ENCODE measurements at regions not wholly inside any gene's neighbourhood (a gene's known extent, or its start where the extent isn't known, plus 50 kb on each side); places are given as distances from the start of the nearest gene placed in this dataset.

GRCh38 chr16:86377251-86378022 lies 132.9 kb upstream of the FOXF1 start:
- no peak for TF ChIP-seq EGR1 (IDR thresholded peaks at IDR 0.05; ENCODE audit: low read depth)
- TF ChIP-seq, protein P1, sequence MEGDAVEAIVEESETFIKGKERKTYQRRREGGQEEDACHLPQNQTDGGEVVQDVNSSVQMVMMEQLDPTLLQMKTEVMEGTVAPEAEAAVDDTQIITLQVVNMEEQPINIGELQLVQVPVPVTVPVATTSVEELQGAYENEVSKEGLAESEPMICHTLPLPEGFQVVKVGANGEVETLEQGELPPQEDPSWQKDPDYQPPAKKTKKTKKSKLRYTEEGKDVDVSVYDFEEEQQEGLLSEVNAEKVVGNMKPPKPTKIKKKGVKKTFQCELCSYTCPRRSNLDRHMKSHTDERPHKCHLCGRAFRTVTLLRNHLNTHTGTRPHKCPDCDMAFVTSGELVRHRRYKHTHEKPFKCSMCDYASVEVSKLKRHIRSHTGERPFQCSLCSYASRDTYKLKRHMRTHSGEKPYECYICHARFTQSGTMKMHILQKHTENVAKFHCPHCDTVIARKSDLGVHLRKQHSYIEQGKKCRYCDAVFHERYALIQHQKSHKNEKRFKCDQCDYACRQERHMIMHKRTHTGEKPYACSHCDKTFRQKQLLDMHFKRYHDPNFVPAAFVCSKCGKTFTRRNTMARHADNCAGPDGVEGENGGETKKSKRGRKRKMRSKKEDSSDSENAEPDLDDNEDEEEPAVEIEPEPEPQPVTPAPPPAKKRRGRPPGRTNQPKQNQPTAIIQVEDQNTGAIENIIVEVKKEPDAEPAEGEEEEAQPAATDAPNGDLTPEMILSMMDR (IDR thresholded peaks at IDR 0.05 in 2 of 3, conservative IDR thresholded peaks at IDR 0.05 in 1 of 3; ENCODE audit: borderline replicate concordance in 1 of 3, insufficient read depth in 1 of 3, low read depth in 2 of 3, low read length in 2 of 3) = no peak
- TF ChIP-seq JUND (IDR thresholded peaks at IDR 0.05) = no peak
- no peak for TF ChIP-seq POLR2A (IDR thresholded peaks at IDR 0.05; ENCODE audit: borderline replicate concordance, extremely low read depth, insufficient read depth, insufficient read length)
- TF ChIP-seq, protein P2, sequence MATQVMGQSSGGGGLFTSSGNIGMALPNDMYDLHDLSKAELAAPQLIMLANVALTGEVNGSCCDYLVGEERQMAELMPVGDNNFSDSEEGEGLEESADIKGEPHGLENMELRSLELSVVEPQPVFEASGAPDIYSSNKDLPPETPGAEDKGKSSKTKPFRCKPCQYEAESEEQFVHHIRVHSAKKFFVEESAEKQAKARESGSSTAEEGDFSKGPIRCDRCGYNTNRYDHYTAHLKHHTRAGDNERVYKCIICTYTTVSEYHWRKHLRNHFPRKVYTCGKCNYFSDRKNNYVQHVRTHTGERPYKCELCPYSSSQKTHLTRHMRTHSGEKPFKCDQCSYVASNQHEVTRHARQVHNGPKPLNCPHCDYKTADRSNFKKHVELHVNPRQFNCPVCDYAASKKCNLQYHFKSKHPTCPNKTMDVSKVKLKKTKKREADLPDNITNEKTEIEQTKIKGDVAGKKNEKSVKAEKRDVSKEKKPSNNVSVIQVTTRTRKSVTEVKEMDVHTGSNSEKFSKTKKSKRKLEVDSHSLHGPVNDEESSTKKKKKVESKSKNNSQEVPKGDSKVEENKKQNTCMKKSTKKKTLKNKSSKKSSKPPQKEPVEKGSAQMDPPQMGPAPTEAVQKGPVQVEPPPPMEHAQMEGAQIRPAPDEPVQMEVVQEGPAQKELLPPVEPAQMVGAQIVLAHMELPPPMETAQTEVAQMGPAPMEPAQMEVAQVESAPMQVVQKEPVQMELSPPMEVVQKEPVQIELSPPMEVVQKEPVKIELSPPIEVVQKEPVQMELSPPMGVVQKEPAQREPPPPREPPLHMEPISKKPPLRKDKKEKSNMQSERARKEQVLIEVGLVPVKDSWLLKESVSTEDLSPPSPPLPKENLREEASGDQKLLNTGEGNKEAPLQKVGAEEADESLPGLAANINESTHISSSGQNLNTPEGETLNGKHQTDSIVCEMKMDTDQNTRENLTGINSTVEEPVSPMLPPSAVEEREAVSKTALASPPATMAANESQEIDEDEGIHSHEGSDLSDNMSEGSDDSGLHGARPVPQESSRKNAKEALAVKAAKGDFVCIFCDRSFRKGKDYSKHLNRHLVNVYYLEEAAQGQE (IDR thresholded peaks at IDR 0.05; ENCODE audit: low read depth) = no peak
- TF ChIP-seq EZH2 (IDR thresholded peaks at IDR 0.05) = no peak
- TF ChIP-seq POLR2AphosphoS5 (IDR thresholded peaks at IDR 0.05; ENCODE audit: low read depth, low read length) = no peak
- TF ChIP-seq RAD21 (IDR thresholded peaks at IDR 0.05; ENCODE audit: low read depth) = no peak
- no peak for TF ChIP-seq CEBPB (IDR thresholded peaks at IDR 0.05; ENCODE audit: low read depth)
- no peak for TF ChIP-seq FOSL1 (IDR thresholded peaks at IDR 0.05; ENCODE audit: low read depth)
- no peak for TF ChIP-seq ZNF274 (IDR thresholded peaks at IDR 0.05; ENCODE audit: low read depth, low read length)
- no peak for TF ChIP-seq EZH2phosphoT487 (IDR thresholded peaks at IDR 0.05; ENCODE audit: borderline replicate concordance)
